GM19372 (cell line): ENCODE measurements at regions not wholly inside any gene's neighbourhood (a gene's known extent, or its start where the extent isn't known, plus 50 kb on each side); places are given as distances from the start of the nearest gene placed in this dataset.

ENCODE experiments used
- ATAC-seq: cut with Tn5 transposase; IDR thresholded peaks from one replicate; pipeline ENCODE4 v1.9.1; 2021; ENCODE audit warnings: mild to moderate bottlenecking, low read depth, moderate library complexity; ENCODE audit not compliant: unreplicated experiment

GRCh38 chr5:57698086-57698485, 215.5 kb upstream of the ACTBL2 start:
- no peak for ATAC-seq

- no peak for ATAC-seq
These were observed 214.4 kb upstream of the ACTBL2 start for GRCh38 chr5:57696825-57697570.

DNA sequence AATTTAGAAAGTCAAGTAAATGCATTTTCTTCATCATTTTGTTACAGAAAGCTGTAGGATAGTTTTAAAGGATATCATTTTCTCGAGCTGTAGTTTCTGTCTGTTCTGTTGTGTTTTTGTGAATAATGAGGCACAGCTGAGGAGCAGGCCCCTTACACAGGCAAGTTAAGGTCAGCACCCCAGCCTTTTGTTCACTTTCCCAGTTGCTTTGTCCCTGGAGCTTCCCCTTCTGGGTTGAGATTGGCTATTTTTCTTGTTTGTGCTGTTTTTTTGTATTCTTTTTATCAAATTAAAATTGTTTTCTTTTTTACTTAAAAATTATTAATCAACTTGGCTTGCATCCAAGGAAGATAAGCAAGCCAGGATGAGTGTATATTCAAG, 213.8 kb upstream of the ACTBL2 start:
- ATAC-seq, result no peak

DNA sequence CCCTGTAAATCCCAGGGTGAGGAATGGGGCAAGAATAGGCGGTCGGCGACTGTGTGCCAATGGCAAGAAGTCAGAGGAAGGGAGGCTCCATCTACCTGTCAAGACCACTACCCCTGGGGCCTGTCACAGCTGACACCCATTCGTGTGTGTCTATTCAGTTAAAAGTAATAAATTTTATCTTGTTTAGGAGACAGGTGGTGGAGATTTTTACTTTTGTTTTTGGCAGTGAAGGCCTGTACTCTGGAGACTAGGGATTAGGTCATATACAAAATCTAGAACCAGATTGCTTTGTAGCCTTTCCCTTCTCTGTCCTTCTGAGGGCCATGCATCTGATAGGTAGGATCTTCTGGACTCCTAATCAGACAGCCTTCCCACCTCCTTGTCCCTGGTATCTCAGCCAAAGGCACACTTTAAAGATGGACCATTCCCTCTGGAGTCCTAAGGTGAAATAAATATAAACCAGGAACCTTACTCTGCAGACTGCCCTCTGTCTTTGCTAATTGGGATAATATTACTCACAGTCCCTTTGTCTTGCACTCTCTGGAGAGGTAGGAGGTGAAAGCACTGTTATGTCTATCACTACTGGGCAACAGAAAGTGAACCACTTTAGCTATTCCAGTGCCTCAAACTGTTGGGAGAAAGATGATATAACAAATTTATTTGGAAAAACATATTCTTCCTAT, 213.2 kb upstream of the ACTBL2 start:
- ATAC-seq, result no peak

- ATAC-seq, result no peak
These were observed 212.6 kb upstream of the ACTBL2 start for GRCh38 chr5:57695179-57695578.

DNA sequence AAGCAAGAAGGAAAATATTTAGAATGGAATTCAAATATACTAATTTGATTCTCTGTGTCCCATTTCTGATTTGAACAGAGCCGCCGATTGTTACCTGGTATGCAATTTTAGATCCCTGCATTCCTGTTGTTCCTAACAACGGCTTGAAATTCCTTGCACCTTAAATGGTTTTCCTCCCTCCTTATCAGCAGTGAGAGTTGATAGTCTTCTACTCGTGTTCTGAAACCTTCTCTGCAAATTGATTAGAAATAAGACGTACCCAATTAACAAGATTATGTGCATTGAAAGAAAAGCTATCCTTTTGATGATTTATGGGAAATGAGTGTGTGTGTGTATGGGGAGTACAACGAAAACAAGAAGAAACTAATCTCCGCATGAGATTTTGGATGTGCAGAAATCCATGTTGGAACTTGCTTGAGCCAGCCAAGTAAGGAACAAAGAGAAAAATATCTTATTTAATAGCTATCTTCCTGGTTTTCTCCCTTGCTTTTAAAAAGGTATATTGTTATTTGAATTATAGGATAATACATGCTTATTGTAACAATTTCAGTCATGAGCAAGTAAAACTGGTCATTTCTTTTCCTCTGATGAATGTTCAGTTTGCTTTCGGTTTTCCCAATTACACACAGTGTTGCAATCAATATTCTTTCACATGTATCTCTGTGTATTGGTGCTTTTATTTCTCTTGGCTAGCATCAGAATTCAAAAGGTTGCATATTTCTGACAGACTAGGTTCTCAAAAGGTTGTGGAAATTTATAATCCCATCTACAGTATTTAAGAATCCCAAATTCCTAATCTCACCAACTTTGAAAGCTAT, 211.1 kb upstream of the ACTBL2 start:
- no peak for ATAC-seq

GRCh38 chr5:57692582-57693487, 210.2 kb upstream of the ACTBL2 start:
- no peak for ATAC-seq

DNA sequence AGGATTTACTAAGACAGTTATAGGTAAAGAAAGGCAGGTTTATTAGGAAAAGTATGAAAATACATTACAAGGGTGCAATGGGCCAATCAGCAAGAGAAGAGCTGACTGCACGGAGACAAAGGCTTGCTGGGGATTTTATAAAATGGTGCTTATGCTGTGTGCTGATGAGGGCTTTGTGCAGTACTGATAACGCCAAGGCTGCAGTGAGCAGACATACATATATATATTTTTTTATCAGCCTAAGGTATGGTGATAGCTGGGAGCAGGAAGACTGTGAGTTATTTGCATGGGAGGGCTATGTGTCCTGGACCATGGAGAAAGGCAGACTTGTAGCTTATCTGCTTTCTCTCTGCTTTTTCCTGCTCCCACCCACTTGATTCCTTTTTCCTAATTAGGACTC, 208.1 kb upstream of the ACTBL2 start:
- ATAC-seq, result no peak

GRCh38 chr5:57687596-57687995, 205.0 kb upstream of the ACTBL2 start:
- no peak for ATAC-seq

DNA sequence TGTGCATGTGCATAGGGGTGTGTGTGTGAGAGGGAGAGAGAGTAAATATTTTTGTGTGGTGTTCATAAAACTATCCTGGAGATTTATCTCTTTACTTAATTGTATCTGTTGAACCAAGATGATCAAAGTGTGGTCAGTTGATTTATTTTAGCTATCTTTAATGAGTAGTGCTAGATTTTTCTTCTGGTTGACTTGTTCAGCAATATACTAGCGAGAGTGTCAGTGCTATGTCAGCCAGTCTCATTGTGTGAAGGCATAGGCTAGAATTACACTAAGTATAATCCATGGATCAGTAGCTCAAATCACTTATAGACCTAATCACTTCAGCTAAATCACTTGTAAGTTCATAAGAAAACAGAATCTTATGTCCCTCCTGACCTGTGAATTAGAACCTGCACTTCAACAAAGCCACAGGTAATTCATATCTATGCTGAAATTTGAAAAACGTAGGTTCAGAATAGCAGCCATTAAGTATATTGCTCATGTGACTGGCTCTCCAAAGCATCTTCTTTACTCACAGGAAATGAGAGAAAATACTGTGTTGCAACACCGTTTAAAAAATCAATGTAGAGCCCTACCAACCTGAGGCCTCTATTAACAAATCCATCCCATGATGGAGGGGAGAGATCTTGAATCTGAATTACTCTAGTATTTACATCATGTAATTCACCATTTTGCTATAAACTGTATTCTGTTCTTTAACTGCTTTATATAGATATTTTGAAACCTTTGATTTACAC, 203.1 kb upstream of the ACTBL2 start:
- ATAC-seq, result no peak

DNA sequence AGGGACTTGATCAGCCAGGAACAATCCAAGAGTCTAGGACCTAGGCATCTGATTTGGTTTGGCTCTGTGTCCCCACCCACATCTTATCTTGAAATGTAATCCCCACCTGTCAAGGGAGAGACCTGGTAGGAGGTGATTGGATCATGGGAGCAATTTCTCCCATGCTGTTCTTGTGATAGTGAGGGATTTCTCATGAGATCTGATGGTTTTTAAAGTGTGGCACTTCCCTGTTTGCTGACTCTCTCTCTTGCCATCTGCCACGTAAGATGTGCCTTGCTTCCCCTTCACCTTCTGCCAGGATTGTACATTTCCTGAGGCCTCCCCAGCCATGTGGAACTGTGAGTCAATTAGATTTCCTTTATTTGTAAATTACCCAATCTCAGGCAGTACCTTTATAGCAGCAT, 201.7 kb upstream of the ACTBL2 start:
- ATAC-seq, result no peak

DNA sequence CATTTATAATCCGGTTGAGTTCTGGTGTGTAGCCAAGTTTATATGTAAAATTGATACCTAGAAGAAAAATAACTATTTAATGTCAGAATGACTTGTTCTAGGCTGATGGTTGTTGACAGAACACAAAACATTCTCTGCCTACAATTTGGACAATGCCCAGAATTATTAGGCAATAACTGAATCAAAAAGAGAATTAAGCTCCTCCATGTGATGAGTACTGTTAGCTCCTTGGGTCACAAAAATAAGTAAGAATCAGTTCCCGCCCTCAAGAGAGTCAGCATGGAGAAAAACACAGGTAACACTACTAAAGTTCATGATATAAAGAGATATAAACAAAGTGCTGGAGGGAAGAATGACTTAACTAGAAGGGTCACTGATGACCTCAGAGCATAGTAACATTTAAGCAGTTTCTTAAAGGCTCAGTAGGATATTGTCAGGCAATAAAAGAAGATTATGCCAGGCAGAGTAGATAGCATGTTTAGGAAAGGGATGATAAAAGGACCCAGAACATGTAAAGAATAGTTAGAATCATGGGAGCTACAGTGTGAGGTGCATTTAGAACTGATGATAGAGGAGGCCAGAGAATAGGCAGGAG, 200.5 kb upstream of the ACTBL2 start:
- ATAC-seq, result no peak

GRCh38 chr5:57681942-57682341, 199.3 kb upstream of the ACTBL2 start:
- ATAC-seq, result no peak

DNA sequence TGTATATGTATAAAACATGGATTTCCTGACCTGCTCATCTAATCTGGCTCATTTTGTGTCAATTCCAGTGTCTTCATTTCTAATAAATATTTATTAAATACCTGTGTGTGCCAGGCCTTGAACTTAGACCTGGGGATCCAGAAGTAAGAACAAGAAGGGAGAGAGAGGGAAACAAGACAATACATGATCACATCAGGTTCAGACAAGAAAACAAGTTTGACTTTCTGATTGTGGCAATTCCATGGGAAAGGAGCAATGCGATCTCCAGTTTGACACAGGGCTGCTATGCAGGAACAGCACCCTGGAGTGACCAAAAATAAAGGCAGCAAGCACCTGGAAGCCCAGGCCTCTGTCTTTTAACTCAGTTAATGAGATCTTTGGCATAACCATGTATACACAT, 198.1 kb upstream of the ACTBL2 start:
- ATAC-seq, result no peak

DNA sequence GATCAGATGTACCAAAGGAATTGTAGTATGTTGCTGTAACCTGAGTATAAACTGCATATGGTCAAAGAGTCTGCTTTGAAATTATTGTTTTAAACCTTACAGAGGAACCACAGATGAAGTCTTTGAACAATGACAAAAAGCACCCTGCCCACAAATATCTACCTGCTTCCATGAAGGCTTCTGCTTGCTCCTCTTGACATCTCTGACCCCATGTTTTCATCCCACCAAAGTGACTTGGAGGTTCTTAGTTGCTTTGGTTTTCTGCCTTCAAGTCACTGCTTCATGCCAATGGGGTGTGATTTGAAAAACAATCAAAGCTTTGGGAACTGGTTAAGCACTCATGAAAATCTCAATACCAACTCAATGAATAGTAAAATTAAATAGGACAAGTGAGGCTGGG, 194.6 kb upstream of the ACTBL2 start:
- no peak for ATAC-seq

GRCh38 chr5:57676222-57677098, 193.8 kb upstream of the ACTBL2 start:
- ATAC-seq, result no peak

DNA sequence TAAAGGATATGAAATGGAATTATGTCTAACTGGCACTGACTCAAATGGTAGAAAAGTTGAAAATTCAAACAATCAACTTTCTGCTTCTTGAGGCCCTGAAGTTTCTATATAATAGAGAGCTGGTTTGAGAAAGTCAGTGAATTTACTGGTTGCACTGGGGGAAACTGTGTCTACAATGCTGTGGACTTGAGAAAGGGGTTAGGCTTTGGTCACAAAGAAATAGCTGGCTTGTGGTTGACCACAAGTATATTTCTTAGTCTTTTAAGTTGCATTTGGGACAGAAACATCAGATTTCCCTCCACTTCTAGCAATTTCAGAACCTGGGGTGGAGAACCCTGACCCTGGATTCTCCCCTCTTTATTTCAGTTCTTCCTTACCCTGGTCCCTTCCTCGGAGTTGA, 192.6 kb upstream of the ACTBL2 start:
- ATAC-seq, result no peak

DNA sequence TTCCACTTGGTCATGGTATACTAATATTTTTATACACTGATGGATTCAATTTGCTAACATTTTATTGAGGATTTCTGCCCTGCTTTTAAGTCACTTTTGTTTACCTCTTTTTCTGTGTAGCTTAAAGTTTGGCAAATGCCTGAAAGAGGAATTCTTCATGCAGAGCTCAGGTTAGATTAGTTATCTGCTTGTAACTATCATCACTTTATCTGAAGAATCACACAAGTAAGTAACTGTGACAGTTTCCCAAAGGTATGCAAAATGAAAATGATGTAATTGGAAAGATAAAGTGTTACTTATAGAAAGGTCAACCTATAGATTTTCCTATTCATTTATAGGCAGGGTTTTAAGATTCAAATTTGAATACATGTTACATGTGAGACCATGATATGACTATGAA, 188.8 kb upstream of the ACTBL2 start:
- no peak for ATAC-seq
